Panc1 (cell line): ENCODE measurements at regions not wholly inside any gene's neighbourhood (a gene's known extent, or its start where the extent isn't known, plus 50 kb on each side); places are given as distances from the start of the nearest gene placed in this dataset.

Source experiments
- POLR2AphosphoS5 ChIP-seq: IDR thresholded peaks from 2 replicates; pipeline ENCODE4 v1.6.1; 2012; ENCODE audit warnings: mild to moderate bottlenecking, low read depth, low read length, moderate library complexity
- TCF7L2 ChIP-seq: IDR thresholded peaks from 2 replicates; pipeline ENCODE4 v1.6.1; 2011; ENCODE audit warnings: mild to moderate bottlenecking, low read depth, low read length, inconsistent platforms
- TF ChIP-seq, protein P1 (sequence below): fragments of 450-650 bp; IDR thresholded peaks from 2 replicates; pipeline ENCODE4 v1.5.1; 2017; ENCODE audit warnings: mild to moderate bottlenecking
- TF ChIP-seq, protein P2 (sequence below), 2 experiments: IDR thresholded peaks; 2 replicates each; pipeline ENCODE4 v1.6.1; 2011 to 2012; ENCODE audit warnings: low read depth in 2 of 2, control low read depth in 1 of 2, low read length in 1 of 2, mild to moderate bottlenecking in 1 of 2, moderate library complexity in 1 of 2; ENCODE audit not compliant: insufficient read depth in 1 of 2

DNA sequence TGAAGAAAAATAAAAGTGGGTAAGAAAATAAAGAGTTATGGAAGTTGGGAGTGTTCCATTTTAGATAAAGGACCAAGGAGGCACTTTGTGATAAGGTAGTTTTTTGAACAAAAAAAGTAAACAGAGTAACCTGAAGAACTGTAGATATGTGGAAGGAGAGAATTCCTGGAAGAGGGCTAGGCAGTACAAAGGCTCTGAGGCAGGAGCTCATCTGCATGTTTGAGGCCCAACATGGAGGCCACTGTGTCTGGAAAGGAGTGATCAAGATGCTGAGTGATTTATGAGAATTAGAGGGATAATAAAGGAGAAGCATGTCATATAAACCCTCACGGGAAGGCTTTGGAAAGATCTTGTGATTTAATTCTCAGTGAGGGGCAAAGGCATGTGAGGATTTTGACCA lies 126.5 kb downstream of the DTWD1 start:
- TF ChIP-seq, protein P1, sequence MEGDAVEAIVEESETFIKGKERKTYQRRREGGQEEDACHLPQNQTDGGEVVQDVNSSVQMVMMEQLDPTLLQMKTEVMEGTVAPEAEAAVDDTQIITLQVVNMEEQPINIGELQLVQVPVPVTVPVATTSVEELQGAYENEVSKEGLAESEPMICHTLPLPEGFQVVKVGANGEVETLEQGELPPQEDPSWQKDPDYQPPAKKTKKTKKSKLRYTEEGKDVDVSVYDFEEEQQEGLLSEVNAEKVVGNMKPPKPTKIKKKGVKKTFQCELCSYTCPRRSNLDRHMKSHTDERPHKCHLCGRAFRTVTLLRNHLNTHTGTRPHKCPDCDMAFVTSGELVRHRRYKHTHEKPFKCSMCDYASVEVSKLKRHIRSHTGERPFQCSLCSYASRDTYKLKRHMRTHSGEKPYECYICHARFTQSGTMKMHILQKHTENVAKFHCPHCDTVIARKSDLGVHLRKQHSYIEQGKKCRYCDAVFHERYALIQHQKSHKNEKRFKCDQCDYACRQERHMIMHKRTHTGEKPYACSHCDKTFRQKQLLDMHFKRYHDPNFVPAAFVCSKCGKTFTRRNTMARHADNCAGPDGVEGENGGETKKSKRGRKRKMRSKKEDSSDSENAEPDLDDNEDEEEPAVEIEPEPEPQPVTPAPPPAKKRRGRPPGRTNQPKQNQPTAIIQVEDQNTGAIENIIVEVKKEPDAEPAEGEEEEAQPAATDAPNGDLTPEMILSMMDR, result no peak
- TF ChIP-seq POLR2AphosphoS5, result no peak
- TF ChIP-seq, protein P2, sequence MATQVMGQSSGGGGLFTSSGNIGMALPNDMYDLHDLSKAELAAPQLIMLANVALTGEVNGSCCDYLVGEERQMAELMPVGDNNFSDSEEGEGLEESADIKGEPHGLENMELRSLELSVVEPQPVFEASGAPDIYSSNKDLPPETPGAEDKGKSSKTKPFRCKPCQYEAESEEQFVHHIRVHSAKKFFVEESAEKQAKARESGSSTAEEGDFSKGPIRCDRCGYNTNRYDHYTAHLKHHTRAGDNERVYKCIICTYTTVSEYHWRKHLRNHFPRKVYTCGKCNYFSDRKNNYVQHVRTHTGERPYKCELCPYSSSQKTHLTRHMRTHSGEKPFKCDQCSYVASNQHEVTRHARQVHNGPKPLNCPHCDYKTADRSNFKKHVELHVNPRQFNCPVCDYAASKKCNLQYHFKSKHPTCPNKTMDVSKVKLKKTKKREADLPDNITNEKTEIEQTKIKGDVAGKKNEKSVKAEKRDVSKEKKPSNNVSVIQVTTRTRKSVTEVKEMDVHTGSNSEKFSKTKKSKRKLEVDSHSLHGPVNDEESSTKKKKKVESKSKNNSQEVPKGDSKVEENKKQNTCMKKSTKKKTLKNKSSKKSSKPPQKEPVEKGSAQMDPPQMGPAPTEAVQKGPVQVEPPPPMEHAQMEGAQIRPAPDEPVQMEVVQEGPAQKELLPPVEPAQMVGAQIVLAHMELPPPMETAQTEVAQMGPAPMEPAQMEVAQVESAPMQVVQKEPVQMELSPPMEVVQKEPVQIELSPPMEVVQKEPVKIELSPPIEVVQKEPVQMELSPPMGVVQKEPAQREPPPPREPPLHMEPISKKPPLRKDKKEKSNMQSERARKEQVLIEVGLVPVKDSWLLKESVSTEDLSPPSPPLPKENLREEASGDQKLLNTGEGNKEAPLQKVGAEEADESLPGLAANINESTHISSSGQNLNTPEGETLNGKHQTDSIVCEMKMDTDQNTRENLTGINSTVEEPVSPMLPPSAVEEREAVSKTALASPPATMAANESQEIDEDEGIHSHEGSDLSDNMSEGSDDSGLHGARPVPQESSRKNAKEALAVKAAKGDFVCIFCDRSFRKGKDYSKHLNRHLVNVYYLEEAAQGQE (IDR thresholded peaks at IDR 0.05; ENCODE audit: insufficient read depth in 1 of 2, low read depth in 2 of 2, low read length in 1 of 2), result no peak
- no peak for TF ChIP-seq TCF7L2
